ENCODE measurements at regions not wholly inside any gene's neighbourhood (a gene's known extent, or its start where the extent isn't known, plus 50 kb on each side); places are given as distances from the start of the nearest gene placed in this dataset.

GRCh38 chr16:89043636-89044417 is 49.8 kb upstream of the ACSF3 start:
- DNase-seq = no peak

Data from fibroblast of skin of back (primary cell).